ENCODE measurements at regions not wholly inside any gene's neighbourhood (a gene's known extent, or its start where the extent isn't known, plus 50 kb on each side); places are given as distances from the start of the nearest gene placed in this dataset.
A peak's percentile ranks its signal among the peaks of the same experiment; 100 is the strongest.

DNA sequence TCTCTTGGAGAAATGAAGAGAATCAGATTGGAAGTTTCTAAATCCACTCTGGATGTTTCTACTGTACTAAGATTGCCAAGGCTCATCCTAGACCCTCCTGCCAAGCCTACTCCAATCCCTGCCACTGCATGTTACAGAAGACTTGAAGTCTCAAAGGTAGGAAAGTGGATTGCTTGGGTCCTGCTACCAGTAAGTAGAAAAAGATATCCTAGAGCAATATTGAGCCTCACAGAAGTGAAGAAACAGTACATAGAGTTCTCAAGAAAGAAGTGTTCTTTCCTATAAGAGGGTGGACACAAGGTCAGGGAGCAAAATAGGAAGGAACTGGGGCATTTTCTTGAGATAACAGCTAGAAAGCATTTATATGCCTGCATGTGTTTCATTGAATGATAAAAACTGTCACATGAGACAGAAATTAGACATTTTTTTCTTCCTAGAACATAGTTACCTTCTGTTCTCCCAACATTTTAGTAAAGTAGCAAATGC is 232.9 kb downstream of the RBM43 start:
- DNase-seq: no peak

DNA sequence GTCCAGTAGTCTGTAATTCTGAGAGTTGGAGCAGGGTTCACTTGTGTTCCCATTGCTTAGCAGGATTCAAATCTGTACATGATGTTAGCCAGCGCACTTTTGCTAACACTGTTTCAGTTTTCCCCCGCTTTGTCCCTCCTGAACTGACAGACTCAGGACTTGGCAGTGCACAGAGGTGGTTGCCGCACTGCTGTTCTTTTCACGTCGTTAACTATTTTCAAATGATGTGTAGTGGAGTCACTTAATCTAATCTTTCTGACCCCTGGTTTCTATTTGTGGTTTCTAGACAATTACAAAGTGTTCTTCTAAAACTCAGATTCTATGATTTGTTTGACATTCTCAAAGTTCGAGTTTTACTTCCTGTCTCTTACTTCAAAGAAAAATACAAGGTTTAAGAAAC is 234.5 kb downstream of the RBM43 start:
- DNase-seq: peak; percentile 12

GRCh38 chr2:151025816-151026215 is 235.8 kb downstream of the RBM43 start:
- no peak for DNase-seq

DNA sequence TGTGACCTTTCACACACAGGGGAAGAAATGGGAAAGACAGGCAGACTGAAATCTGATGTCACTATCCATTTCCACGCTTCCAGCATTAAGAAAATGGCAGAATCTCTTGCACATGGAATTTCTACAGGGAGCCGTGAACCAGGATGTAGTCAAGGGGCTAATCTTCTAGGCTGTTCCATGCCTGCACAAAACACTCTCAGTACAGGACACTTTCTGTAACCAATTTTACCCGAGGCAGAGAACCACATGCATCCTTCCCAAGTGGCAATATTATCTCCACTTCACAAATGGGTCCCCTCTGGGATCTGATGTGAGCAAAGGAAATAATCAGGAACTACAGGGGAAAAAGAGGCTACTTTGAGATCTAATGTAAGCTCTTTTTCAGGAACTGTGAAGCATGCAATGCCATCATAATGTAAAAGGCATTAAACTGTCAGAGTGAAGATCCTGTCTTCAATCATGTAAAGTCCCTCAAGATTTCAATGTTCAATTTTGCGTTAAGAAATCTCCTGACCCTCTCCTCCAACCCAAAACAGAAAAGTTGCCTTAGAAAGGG is 236.9 kb downstream of the RBM43 start:
- peak; percentile 24 for DNase-seq

GRCh38 chr2:151021747-151022452 is 239.8 kb downstream of the RBM43 start:
- DNase-seq: no peak

DNA sequence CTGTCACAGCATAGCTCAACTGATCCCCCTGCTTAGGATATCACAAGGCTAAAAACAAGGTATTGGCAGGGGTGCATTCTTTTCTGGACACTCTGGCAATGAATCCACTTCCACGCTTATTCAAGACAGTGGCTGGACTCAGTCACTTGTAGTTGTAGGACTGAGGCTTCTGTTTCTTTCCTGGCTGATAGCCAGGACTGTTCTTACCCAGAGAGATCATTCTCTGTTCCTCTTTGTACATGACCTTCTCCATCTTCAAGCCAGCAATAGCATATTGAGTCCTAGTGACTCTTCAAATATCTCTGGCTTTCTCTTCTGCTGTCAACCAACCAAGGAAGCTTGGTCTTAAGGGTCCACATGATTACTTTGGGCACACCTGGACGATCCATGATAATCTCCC is 241.3 kb downstream of the RBM43 start:
- DNase-seq: peak; percentile 86

DNA sequence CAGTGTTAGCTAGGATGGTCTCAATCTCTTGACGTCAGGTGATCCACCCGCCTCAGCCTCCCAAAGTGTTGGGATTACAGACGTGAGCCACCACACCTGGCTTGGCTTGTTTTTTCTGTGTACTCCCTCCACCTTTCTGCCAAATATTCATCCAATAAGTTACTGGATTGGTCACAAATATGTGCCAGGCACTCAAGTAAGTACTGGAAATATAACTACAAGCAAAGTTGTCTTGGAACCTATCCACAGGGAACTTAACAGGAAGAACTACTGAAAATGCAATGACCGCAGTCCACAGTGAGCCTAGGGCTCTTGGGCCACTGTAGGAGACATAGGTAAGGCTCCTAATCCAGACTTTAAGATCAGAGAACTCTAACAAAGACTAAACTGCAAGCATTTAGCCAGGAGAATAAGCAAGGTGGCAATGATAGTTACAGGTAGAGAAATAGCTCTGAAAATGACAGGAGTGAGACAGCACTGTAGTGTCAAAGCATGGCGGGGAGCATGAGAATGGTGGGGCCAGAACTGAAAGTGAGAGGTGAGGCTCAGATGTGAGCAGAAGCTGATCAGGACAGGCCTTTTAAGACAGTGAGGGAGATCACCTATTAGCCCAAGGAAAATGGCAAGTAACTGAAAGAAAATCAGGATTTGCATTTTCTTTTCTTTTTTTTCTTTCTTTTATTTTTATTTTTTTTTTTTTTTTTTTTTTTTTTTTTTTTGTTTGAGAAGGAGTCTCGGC is 252.1 kb downstream of the RBM43 start:
- DNase-seq: no peak

GRCh38 chr2:151007365-151007764 is 254.3 kb downstream of the RBM43 start:
- DNase-seq: no peak

DNA sequence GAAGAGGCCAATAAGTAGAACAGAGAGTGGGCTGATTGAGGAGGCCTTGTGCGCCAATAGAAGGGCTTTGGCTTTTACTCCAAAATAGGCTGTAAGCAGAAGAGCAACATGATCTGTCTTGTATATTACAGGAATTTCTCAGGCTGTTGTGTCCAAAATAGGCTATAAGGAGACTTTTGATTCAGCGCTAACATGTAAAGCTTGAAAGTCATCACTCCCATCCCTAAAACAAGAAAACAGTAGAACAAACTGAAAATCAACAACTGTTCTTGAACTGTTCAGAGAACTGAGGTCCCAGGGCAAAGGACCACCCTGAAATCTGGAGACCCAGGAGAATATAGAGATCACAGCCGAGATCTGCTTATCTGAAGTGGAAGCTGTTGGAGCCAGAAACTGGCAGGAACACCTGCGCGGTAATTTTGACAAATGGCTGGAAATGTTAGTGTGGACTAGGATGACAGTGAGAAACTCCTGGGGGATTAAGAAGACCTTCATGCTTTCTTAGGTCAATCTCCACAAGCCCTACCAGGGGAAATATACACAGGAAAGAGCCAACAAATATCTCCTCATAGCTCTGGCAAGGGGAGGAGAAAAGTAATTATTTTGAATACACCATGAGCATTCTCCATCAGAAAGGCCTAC is 258.6 kb downstream of the RBM43 start:
- no peak for DNase-seq

DNA sequence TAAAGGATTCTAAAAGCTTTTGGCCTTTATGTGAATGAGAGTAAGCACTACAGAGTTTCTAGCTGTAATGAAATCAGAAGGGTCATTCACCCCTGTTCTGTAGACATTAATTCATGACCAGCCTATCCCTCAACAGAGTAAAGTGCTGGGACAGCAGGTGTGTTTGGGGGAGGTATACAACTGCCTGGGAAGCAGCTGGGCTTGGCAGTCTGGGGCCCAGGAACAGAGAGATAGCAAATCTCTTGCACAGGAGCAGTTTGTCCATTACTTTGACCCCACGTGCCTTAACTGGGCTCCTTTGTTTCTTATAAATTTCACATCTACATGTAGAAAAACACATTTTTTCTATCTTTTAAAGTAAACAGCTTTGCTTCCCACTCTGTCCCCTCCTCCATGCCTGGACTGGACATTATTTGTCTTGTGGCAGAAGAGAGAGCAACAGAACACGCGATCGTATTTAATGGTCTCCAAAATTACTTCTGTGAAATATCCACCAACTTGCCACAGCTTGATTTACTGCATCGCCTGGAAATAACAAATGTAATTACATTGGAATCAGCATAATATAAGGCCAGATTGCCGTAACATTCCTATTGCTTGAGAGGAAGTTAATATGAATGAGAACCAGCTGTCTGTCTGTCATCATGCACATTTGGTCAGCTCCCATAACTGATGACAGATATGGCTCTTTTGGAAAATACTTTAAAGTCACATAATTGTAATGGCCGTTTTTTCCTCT is 263.8 kb downstream of the RBM43 start:
- no peak for DNase-seq

DNA sequence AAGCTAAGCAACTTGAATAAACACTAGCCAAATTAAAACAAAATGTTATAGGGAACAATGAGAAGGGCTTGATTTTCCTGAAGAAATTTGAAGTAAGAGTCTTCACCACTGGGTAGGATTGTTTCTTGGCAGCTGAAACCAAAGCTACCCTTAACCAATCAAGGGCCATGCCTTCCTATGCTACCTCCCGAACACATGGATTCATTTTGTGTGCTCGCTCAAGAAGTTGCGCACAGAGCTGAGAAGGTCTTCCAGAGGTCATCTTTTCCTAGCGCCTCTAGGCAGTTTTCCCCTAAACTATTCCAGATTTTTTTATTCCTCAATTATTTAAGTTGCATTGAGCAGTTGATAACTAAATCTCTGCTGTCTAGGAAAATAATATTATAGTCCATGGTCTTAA is 264.6 kb downstream of the RBM43 start:
- no peak for DNase-seq

DNA sequence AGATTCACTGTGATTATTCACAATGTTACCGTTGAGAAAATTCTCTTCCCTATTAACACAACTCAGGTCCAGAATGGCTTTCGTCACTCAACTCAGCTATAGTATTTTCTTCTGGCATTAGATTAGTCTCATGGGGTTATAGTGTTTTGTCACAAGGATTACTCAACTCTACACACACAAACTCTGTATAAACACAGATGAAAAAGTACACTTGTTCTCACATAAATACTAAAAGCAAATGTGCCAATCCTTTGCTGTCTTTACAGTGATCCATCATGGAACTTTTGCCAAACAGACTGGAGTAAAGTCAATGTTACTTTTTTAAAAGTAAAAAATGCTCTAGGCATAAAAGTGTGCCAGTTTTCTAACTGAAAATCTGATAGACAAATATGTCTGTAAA is 267.6 kb downstream of the RBM43 start:
- DNase-seq: no peak

- no peak for DNase-seq
Measured at GRCh38 chr2:150989969-150990368, 271.7 kb downstream of the RBM43 start.

GRCh38 chr2:150985741-150986140 is 275.9 kb downstream of the RBM43 start:
- no peak for DNase-seq

- DNase-seq: no peak
Measured at GRCh38 chr2:150983314-150983897, 278.3 kb downstream of the RBM43 start.

DNA sequence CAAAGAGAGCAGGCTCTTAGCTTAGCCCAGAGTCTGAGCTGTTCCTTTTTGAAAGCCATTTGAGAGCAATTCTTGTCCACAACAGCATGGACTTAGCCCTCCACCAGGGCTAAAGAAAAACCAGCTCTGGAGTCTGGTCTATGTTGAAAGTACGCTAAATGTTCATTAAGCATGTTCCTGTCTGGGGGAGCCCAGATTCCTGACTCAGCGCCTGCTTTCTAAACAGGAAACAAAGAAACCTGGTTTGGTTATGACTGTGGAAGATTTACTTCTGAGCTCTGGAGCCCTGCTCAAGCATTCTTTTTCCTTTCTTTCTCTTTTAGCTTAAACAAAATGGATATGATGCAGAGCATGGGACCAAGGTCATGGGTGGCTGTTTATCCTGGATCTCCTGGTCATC is 279.8 kb downstream of the RBM43 start:
- DNase-seq: peak; percentile 1

DNA sequence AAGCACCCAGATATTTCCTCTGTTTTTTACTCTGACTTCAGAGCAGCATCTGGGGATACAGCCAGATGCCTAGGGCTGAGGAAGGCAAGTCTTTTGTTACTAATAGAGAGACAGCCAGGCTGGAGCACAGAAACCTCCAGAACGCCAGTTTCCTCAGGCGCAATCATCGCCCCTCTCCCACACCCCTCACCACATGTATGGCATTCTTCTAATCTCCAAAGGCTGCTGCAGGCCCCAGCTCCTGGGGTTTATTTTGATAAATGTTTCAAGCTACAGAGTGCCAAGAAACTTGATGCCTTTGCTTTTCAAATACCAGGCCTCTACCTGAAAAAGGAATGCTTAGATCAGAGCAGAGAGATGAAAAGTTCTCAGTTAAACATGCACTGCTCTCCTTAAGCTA is 283.6 kb downstream of the RBM43 start:
- DNase-seq: no peak

DNA sequence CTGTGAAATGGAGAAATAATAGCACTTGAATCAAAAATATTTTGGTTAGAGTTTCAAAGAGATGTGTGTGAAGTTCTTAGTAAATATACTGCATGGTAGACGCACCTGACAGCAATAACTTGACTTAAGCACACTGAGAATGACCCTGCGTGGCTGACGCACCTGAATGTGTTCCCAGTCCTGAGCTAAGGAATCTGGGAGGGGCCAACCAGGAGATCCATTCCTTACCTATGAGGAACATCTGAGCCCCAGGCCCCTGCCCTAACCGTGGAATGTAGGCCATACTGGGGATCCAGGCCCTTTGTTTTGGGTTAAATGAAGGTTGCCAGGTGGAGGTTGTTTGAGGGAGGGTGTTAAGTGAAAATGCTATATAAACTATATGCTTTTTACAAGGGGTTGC is 284.4 kb downstream of the RBM43 start:
- no peak for DNase-seq

- no peak for DNase-seq
Measured at GRCh38 chr2:150976604-150977003, 285.1 kb downstream of the RBM43 start.

DNA sequence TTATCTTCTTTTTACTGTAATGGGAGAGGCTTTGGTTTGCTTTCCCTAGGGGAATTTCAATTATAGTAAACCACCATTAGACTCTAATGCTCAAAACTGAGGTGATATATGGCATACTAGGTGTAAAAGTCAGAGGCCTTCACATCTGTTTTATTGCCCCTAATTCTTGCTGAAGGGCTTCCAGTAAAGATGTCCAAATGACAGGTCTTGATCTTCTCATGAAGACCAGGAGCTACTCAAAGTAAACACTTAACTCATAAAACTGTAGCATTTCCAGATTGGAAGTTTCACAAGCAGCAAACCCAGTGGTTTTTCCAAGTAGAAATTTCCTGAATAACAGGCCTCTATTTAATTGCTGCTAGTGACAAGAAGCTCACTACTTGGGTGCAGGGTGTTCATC is 286.8 kb downstream of the RBM43 start:
- no peak for DNase-seq

DNA sequence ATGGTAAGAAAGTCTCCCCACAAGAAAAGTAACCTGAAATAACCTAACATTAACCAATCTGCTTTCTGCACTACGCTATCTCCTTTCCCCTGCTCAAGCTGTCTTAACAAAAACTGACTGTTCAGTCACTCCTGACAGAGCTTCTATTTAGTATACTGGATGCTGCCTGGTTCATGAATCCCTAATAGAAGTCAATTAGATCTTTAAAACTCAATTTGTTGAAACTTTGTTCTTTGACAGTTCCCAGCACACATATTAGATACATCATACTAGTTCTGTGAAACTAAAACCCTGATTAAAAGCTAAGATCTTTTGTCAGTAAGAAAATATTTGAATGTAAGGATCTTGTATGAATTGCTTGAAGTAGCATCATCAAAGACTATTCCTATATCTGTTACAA is 287.4 kb downstream of the RBM43 start:
- DNase-seq: no peak

GRCh38 chr2:150971910-150972309 is 289.8 kb downstream of the RBM43 start:
- DNase-seq: no peak

- no peak for DNase-seq
Measured at GRCh38 chr2:150963336-150963735, 298.3 kb downstream of the RBM43 start.
